Colonic mucosa (tissue), 4 donors: ENCODE measurements at regions not wholly inside any gene's neighbourhood (a gene's known extent, or its start where the extent isn't known, plus 50 kb on each side); places are given as distances from the start of the nearest gene placed in this dataset.

Source experiments
- DNase-seq: peaks from one replicate; pipeline ENCODE4 v3.0.0-alpha.2; 2020
- H3K27ac ChIP-seq: fragments of 200-600 bp; one replicate; pipeline ENCODE4 v1.8.0; 2021
- H3K27me3 ChIP-seq: fragments of 200-600 bp; one replicate; pipeline ENCODE4 v1.8.0; 2021
- H3K36me3 ChIP-seq: fragments of 200-600 bp; one replicate; pipeline ENCODE4 v1.8.0; 2021
- H3K4me1 ChIP-seq: fragments of 200-600 bp; one replicate; pipeline ENCODE4 v1.8.0; 2021; ENCODE audit warnings: mild to moderate bottlenecking
- H3K4me3 ChIP-seq: fragments of 200-600 bp; one replicate; pipeline ENCODE4 v1.8.0; 2021
- H3K9ac ChIP-seq, 2 donors: one replicate each; pipeline ENCODE4 v1.7.0; 2013; ENCODE audit warnings: control low read depth in 2 of 2, low read depth in 2 of 2, low read length in 2 of 2
- H3K9me3 ChIP-seq: fragments of 200-600 bp; one replicate; pipeline ENCODE4 v1.8.0; 2021
- CTCF ChIP-seq: fragments of 200-600 bp; IDR thresholded peaks from one replicate; pipeline ENCODE4 v1.8.0; 2022; ENCODE audit warnings: antibody characterized with exemption, mild to moderate bottlenecking
- intact Hi-C: fragments of 100-400 bp; cut with DNase I; formaldehyde crosslinking; loops from one replicate; pipeline ENCODE4 v1.14.1; 2022
- donor health status: healthy.
- donor health status: DM: no; HTN: no; CAD: no.
- donor health status: DM: no; HTN: no; CAD: no.

GRCh38 chrX:13201605-13202219 lies 118.1 kb downstream of the ATXN3L start:
- no peaks in the 10 kb centered on the region for H3K36me3 ChIP-seq
- H3K4me1 ChIP-seq, result no peaks in the 10 kb centered on the region
- H3K9ac ChIP-seq, result no peak overlapping the region
- no peaks in the 10 kb centered on the region for H3K9me3 ChIP-seq
- H3K4me3 ChIP-seq, result no peak overlapping the region
- H3K27me3 ChIP-seq, result peaks cover 3% of the 10 kb centered on the region
- no peak overlapping the region for H3K27ac ChIP-seq
- intact Hi-C loops, result no loop called here
- TF ChIP-seq CTCF, result no peak
- no peak for DNase-seq

GRCh38 chrX:13200398-13200797 lies 119.5 kb downstream of the ATXN3L start:
- no peak overlapping the region for H3K9ac ChIP-seq
- H3K4me3 ChIP-seq, result no peak overlapping the region
- no peak overlapping the region for H3K27ac ChIP-seq
- DNase-seq, result no peak
- H3K36me3 ChIP-seq, result no peaks in the 10 kb centered on the region
- no peak for TF ChIP-seq CTCF
- no peaks in the 10 kb centered on the region for H3K9me3 ChIP-seq
- intact Hi-C loops, result no loop called here
- peaks cover 3% of the 10 kb centered on the region for H3K27me3 ChIP-seq
- no peaks in the 10 kb centered on the region for H3K4me1 ChIP-seq

GRCh38 chrX:13198762-13199064 lies 121.1 kb downstream of the ATXN3L start:
- Histone ChIP-seq H3K36me3 (no peaks in the 10 kb centered on the region), H3K4me1 (no peaks in the 10 kb centered on the region), H3K4me3 (no peak overlapping the region), H3K27ac (no peak overlapping the region), H3K9ac (no peak overlapping the region), H3K9me3 (no peaks in the 10 kb centered on the region), H3K27me3 (no peaks in the 10 kb centered on the region)
- DNase-seq, result no peak
- intact Hi-C loops, result no loop called here
- TF ChIP-seq CTCF, result no peak

- intact Hi-C loops, result no loop called here
- H3K27me3 ChIP-seq, result no peaks in the 10 kb centered on the region
Measured at GRCh38 chrX:13198056-13198761, 121.6 kb downstream of the ATXN3L start.

GRCh38 chrX:13196782-13197181 lies 123.1 kb downstream of the ATXN3L start:
- TF ChIP-seq CTCF, result no peak
- Histone ChIP-seq H3K9me3 (no peaks in the 10 kb centered on the region), H3K36me3 (no peaks in the 10 kb centered on the region), H3K27me3 (no peaks in the 10 kb centered on the region), H3K27ac (no peak overlapping the region), H3K4me1 (no peaks in the 10 kb centered on the region), H3K4me3 (no peak overlapping the region), H3K9ac (no peak overlapping the region)
- DNase-seq, result no peak
- intact Hi-C loops, result no loop called here

More at GRCh38 chrX:13198056-13198761, 121.6 kb downstream of the ATXN3L start:
- no peak for TF ChIP-seq CTCF
- Histone ChIP-seq H3K9me3 (no peaks in the 10 kb centered on the region), H3K36me3 (no peaks in the 10 kb centered on the region), H3K27ac (no peak overlapping the region), H3K4me1 (no peaks in the 10 kb centered on the region), H3K9ac (no peak overlapping the region), H3K4me3 (no peak overlapping the region)
- no peak for DNase-seq
